ENCODE measurements at regions not wholly inside any gene's neighbourhood (a gene's known extent, or its start where the extent isn't known, plus 50 kb on each side); places are given as distances from the start of the nearest gene placed in this dataset.
A peak's percentile ranks its signal among the peaks of the same experiment; 100 is the strongest.

- peak overlapping the region; percentile 20 for H3K27ac ChIP-seq
- DNase-seq (ENCODE audit: low read depth in 1 of 2, low spot score in 1 of 2): peak in 1 of 2 donors; percentile 52
- no peak overlapping the region for H3K4me3 ChIP-seq
- no peaks in the 10 kb centered on the region for H3K27me3 ChIP-seq
- no peak for TF ChIP-seq CTCF (IDR thresholded peaks at IDR 0.05; ENCODE audit: low read depth, low read length)
- peaks cover 45% of the 10 kb centered on the region for H3K4me1 ChIP-seq (ENCODE audit: low read depth)
- no peaks in the 10 kb centered on the region for H3K36me3 ChIP-seq
- no peaks in the 10 kb centered on the region for H3K9me3 ChIP-seq (ENCODE audit: low read depth)
Measured at GRCh38 chr2:105611811-105612424, 132.8 kb upstream of the NCK2 start.

- Histone ChIP-seq H3K9me3 (ENCODE audit: low read depth) (no peaks in the 10 kb centered on the region), H3K4me1 (ENCODE audit: low read depth) (peaks cover 45% of the 10 kb centered on the region), H3K4me3 (no peak overlapping the region), H3K27ac (peak overlapping the region; percentile 88), H3K36me3 (no peaks in the 10 kb centered on the region), H3K27me3 (no peaks in the 10 kb centered on the region)
- no peak for DNase-seq (ENCODE audit: low read depth in 1 of 2, low spot score in 1 of 2)
- TF ChIP-seq CTCF (IDR thresholded peaks at IDR 0.05; ENCODE audit: low read depth, low read length): no peak
Measured at GRCh38 chr2:105611333-105611637, 133.4 kb upstream of the NCK2 start.

DNA sequence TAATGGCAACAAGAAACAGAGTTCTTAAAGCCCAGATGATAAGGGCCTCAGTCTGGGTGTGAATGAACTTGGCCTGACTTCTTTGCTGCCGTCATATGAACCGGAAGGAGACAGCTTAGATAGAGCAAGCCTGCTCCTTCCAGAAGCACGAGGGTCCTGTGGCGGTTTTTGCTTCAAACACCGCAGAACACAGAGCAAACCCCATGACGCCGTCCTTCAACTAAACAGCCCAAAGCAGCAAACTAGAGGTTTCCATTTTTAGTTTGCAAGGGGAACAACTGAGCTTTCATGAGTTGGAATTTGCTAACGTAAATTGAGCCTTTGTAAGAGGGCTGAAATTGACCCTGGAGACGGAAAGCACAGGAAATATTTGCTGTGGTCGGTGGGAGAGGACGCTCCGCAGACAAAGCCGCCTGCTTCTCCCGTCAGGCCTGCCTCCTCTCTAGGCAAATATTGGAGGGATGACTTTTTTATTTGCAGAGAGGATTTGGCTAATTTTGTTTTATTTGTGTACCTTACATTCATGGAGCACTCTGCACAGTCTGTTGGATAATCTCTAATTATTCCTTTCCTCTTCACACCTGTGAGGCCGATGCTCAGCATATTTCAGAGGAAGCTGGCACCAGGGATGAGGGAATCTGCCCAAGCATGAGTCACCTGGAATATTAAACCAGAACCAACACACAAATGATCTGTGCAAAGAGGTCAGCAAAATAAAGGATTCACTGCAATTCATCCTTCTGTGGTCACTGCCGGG is 134.0 kb upstream of the NCK2 start:
- Histone ChIP-seq H3K27ac (peak overlapping the region; percentile 88), H3K36me3 (no peaks in the 10 kb centered on the region), H3K4me1 (ENCODE audit: low read depth) (peaks cover 41% of the 10 kb centered on the region), H3K4me3 (no peak overlapping the region), H3K27me3 (no peaks in the 10 kb centered on the region), H3K9me3 (ENCODE audit: low read depth) (no peaks in the 10 kb centered on the region)
- DNase-seq (ENCODE audit: low read depth in 1 of 2, low spot score in 1 of 2): peak; percentile 30 to 65
- no peak for TF ChIP-seq CTCF (IDR thresholded peaks at IDR 0.05; ENCODE audit: low read depth, low read length)

- peak in 1 of 2 donors; percentile 62 for DNase-seq (ENCODE audit: low read depth in 1 of 2, low spot score in 1 of 2)
- no peaks in the 10 kb centered on the region for H3K9me3 ChIP-seq (ENCODE audit: low read depth)
- peaks cover 38% of the 10 kb centered on the region for H3K4me1 ChIP-seq (ENCODE audit: low read depth)
- H3K27me3 ChIP-seq: no peaks in the 10 kb centered on the region
- no peaks in the 10 kb centered on the region for H3K36me3 ChIP-seq
- H3K4me3 ChIP-seq: no peak overlapping the region
- no peak for TF ChIP-seq CTCF (IDR thresholded peaks at IDR 0.05; ENCODE audit: low read depth, low read length)
- H3K27ac ChIP-seq: peak overlapping the region; percentile 88
Measured at GRCh38 chr2:105609746-105610402, 134.8 kb upstream of the NCK2 start.

DNA sequence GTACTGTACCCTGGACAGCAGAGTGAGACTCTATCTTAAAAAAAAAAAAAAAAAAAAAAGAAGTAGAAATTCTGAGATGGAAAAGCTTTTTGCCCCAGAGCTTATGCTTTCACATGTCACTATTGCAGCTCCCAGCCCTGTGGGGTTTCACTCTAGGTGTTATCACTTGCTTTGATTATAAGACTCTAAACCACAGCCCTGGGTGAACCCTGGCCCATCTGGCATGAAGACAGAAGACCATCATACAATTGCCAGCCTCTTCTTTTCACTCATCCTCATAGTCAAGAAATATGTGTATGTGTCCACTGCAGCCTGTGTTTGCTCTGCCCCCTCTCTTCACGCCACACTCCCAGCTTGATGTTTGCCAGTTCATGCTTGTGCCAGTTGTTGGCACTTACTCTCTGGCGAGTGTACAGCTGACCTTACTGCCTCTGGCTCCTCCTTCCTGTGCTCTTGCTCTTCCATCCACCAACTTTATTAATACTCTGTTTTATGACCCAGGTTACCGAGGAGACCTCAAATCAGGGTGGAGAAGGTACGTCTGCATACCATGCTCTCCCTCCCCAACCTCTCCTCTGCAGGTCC is 136.7 kb upstream of the NCK2 start:
- no peak for TF ChIP-seq CTCF (IDR thresholded peaks at IDR 0.05; ENCODE audit: low read depth, low read length)
- H3K4me3 ChIP-seq: no peak overlapping the region
- H3K27me3 ChIP-seq: no peaks in the 10 kb centered on the region
- H3K27ac ChIP-seq: no peak overlapping the region
- H3K36me3 ChIP-seq: no peaks in the 10 kb centered on the region
- peaks cover 40% of the 10 kb centered on the region for H3K4me1 ChIP-seq (ENCODE audit: low read depth)
- no peak for DNase-seq (ENCODE audit: low read depth in 1 of 2, low spot score in 1 of 2)
- H3K9me3 ChIP-seq (ENCODE audit: low read depth): no peaks in the 10 kb centered on the region

Data from cardiac muscle cell (in vitro differentiated cells and primary cell).